Ishikawa (cell line): ENCODE measurements at regions not wholly inside any gene's neighbourhood (a gene's known extent, or its start where the extent isn't known, plus 50 kb on each side); places are given as distances from the start of the nearest gene placed in this dataset.

Experiments
- CEBPB ChIP-seq: IDR thresholded peaks from 2 replicates; pipeline ENCODE4 v1.6.1; 2012
- CREB1 ChIP-seq: IDR thresholded peaks from 2 replicates; pipeline ENCODE4 v1.6.1; 2012; ENCODE audit warnings: low read depth
- EGR1 ChIP-seq: IDR thresholded peaks from 2 replicates; pipeline ENCODE4 v1.6.1; 2012
- EP300 ChIP-seq: IDR thresholded peaks from 2 replicates; pipeline ENCODE4 v1.6.1; 2012; ENCODE audit warnings: borderline replicate concordance
- FOXM1 ChIP-seq: IDR thresholded peaks from 2 replicates; pipeline ENCODE4 v1.6.1; 2012; ENCODE audit warnings: low read depth, borderline replicate concordance
- NFIC ChIP-seq: IDR thresholded peaks from 2 replicates; pipeline ENCODE4 v1.6.1; 2012
- RAD21 ChIP-seq: IDR thresholded peaks from 2 replicates; pipeline ENCODE4 v1.6.1; 2012; ENCODE audit warnings: low read depth
- TAF1 ChIP-seq: IDR thresholded peaks from 2 replicates; pipeline ENCODE4 v1.6.1; 2012; ENCODE audit warnings: low read depth, mild to moderate bottlenecking
- TCF12 ChIP-seq: IDR thresholded peaks from 2 replicates; pipeline ENCODE4 v1.6.1; 2012; ENCODE audit warnings: low read depth
- TEAD4 ChIP-seq: IDR thresholded peaks from 2 replicates; pipeline ENCODE4 v1.6.1; 2012
- YY1 ChIP-seq: IDR thresholded peaks from 2 replicates; pipeline ENCODE4 v1.6.1; 2012; ENCODE audit warnings: low read depth
- ZBTB7A ChIP-seq: IDR thresholded peaks from 2 replicates; pipeline ENCODE4 v1.6.1; 2012; ENCODE audit warnings: low read depth
- TF ChIP-seq, protein P1 (sequence below): IDR thresholded peaks from 2 replicates; pipeline ENCODE4 v1.6.1; 2012
- TF ChIP-seq, protein P2 (sequence below): IDR thresholded peaks from 2 replicates; pipeline ENCODE4 v1.6.1; 2012
- TF ChIP-seq, protein P3 (sequence below): IDR thresholded peaks from 2 replicates; pipeline ENCODE4 v1.6.1; 2012; ENCODE audit warnings: low read depth, mild to moderate bottlenecking

DNA sequence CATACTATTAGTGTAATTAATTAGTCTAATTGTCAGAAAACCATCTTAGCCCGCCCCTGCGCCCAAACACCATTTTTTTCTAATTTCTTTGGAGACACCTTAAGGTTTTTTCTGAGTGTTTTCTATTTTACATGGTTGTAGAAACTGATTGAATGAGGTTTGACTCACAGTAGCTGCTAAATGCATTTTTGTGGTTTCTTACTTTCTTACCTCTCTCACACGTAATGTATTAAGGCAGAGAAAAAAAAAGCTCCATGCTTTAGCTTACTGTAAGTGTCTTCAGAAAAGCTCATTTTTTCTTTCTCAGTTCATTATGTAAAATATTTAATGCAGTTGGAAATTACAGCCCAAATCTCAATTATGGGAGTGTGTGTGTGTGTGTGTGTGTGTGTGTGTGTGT is 548.5 kb upstream of the LRRTM4 start:
- TF ChIP-seq TEAD4: no peak
- TF ChIP-seq EP300: no peak
- TF ChIP-seq, protein P1, sequence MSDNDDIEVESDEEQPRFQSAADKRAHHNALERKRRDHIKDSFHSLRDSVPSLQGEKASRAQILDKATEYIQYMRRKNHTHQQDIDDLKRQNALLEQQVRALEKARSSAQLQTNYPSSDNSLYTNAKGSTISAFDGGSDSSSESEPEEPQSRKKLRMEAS: no peak
- TF ChIP-seq EGR1: no peak
- no peak for TF ChIP-seq CEBPB
- TF ChIP-seq NFIC: no peak
- no peak for TF ChIP-seq YY1

DNA sequence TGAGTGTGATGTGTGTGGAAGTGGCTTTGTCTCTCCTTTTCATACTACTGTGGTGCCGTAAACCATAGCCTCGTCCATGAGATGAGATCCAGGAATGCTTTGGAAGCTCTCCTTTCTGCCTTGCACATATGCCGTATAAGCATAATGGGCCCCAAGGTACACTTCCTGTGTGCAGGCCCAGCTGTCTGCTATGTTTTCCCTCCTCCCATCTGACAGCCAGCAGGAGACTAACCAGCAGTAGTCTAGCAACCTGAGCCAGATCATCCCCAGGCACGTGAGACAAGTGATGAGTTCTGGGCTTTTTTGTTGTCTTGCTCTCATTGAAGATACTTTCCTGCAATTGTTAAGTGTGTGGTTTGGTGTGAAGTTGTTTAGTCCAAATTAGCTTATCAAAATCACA is 555.5 kb upstream of the LRRTM4 start:
- TF ChIP-seq, protein P1: no peak
- TF ChIP-seq ZBTB7A (no peak), TAF1 (no peak), NFIC (no peak), CREB1 (no peak), RAD21 (no peak), TCF12 (no peak), CEBPB (no peak)
- TF ChIP-seq, protein P2, sequence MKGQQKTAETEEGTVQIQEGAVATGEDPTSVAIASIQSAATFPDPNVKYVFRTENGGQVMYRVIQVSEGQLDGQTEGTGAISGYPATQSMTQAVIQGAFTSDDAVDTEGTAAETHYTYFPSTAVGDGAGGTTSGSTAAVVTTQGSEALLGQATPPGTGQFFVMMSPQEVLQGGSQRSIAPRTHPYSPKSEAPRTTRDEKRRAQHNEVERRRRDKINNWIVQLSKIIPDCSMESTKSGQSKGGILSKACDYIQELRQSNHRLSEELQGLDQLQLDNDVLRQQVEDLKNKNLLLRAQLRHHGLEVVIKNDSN: no peak
- TF ChIP-seq, protein P3, sequence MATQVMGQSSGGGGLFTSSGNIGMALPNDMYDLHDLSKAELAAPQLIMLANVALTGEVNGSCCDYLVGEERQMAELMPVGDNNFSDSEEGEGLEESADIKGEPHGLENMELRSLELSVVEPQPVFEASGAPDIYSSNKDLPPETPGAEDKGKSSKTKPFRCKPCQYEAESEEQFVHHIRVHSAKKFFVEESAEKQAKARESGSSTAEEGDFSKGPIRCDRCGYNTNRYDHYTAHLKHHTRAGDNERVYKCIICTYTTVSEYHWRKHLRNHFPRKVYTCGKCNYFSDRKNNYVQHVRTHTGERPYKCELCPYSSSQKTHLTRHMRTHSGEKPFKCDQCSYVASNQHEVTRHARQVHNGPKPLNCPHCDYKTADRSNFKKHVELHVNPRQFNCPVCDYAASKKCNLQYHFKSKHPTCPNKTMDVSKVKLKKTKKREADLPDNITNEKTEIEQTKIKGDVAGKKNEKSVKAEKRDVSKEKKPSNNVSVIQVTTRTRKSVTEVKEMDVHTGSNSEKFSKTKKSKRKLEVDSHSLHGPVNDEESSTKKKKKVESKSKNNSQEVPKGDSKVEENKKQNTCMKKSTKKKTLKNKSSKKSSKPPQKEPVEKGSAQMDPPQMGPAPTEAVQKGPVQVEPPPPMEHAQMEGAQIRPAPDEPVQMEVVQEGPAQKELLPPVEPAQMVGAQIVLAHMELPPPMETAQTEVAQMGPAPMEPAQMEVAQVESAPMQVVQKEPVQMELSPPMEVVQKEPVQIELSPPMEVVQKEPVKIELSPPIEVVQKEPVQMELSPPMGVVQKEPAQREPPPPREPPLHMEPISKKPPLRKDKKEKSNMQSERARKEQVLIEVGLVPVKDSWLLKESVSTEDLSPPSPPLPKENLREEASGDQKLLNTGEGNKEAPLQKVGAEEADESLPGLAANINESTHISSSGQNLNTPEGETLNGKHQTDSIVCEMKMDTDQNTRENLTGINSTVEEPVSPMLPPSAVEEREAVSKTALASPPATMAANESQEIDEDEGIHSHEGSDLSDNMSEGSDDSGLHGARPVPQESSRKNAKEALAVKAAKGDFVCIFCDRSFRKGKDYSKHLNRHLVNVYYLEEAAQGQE: no peak

DNA sequence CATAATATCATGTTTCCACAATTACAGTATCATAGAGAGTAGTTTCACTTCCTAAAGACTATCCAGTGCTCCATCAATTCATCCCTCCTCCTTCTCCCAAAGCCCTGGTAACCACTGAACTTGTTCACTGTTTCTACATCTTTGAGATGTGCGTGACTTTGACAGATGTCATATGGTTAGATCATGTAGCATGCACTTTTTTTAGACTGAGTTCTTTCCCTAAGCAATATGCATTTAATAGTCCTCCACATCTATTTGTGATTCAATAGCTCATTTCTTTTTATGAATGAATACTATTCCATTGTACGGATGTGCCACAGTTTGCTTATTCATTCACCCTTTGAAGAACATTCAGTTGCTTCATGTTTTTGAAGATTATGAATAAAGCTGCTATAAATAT is 560.4 kb upstream of the LRRTM4 start:
- no peak for TF ChIP-seq ZBTB7A
- no peak for TF ChIP-seq TAF1
- no peak for TF ChIP-seq EGR1
- TF ChIP-seq NFIC: no peak

DNA sequence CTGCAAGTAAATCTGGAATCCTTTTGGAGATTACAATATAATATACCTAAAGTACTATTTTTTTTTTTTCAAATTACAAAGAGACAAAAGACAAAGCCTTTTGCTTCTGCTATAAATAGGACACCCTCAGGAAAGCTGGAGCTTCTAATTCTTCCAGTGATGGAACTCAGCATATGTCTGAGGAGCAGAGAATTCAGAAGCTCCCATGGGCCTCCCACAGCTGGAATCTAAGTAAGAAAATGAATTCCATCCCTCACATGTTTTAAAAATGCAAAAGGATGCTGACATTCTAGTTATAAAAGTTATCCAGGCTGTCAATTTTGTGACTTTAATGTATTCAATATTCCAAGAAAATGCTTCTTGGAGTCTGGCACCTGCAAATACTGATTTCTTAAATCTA is 571.3 kb upstream of the LRRTM4 start:
- TF ChIP-seq RAD21 (no peak), EGR1 (no peak), TEAD4 (no peak), TAF1 (no peak), NFIC (no peak), FOXM1 (no peak), EP300 (no peak), YY1 (no peak), CREB1 (no peak), CEBPB (no peak), ZBTB7A (no peak), TCF12 (no peak)
- TF ChIP-seq, protein P3: no peak
- TF ChIP-seq, protein P1: no peak
- TF ChIP-seq, protein P2: no peak

DNA sequence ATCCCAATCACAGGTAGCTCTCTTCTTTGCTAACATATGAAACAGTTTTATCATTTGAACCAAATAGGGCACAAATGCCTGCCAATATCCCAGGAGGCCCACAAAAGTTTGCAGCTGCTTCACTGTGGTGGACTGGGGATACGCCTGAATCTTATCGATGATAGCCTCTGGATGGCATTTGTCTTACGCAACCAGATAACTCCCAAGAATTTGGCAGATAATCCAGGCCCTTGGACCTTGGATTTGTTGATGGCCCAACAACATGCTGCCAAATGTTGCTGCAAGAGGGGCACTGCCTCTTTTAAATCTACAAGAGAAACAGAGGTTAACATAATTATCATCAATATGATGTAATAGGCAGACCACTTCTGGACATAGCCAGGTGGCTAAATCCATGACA is 587.1 kb upstream of the LRRTM4 start:
- TF ChIP-seq TAF1 (no peak), ZBTB7A (no peak), TCF12 (no peak), TEAD4 (no peak)

DNA sequence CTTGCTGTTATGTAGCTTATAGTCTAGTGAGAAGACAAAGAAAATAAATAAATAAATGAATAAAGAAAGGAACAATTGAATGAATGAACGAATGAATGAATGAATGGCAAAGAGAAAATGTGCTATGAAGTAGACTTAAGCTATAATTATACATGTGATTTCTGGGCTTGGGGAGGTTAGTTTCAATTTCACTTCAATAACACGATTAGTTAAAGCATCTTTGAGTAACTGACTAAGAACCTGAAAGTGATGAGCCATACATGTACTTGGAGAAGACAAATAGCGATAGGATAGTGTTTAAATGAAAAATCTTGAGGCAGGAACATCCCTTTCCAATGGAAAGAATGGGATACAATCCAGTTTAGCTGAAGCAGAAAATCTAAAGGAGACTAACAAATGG is 593.1 kb upstream of the LRRTM4 start:
- TF ChIP-seq TCF12: no peak
- no peak for TF ChIP-seq YY1
- no peak for TF ChIP-seq CEBPB
- no peak for TF ChIP-seq NFIC
- TF ChIP-seq, protein P3: no peak
- no peak for TF ChIP-seq RAD21
- TF ChIP-seq FOXM1: no peak
- TF ChIP-seq EGR1: no peak
- TF ChIP-seq, protein P1: no peak
- TF ChIP-seq EP300: no peak
- no peak for TF ChIP-seq TAF1
- TF ChIP-seq, protein P2: no peak
